HG02840 (cell line): ENCODE measurements at regions not wholly inside any gene's neighbourhood (a gene's known extent, or its start where the extent isn't known, plus 50 kb on each side); places are given as distances from the start of the nearest gene placed in this dataset.

Source experiments
- ATAC-seq: cut with Tn5 transposase; IDR thresholded peaks from one replicate; pipeline ENCODE4 v1.9.1; 2021; ENCODE audit warnings: mild to moderate bottlenecking, moderate library complexity, moderate number of reproducible peaks; ENCODE audit not compliant: unreplicated experiment, low FRiP score

DNA sequence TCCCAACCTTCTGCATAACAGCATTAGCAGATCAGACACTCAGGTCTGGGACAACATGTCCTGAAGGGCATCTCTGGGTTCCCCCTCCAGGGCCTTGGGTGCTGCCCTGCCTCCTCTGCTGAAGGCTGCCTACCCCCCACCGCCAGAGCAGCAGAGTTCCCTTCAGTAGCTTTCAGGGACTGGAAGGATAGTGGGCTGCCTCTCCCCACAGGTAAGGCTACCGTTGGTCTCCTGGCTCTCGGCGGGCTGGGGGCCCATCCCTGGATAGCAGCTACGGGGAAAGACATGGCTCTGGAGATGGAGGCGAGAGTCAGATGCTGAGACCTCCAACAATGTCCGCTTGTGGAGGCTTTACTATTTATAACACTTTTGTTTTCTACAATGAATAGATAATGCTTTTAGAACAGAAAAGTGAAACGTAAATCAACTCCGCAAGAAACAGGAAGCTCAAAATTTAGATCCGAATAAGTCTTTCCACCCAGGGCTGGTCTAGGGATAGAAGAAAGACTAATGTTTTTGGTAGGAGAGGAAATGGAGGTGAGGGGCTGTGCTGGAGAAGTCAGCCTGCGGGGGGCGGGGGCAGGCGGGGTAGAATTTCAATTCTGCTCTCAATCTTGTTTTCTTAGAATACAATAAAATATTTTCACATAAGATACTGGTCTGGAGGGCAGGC is 58.4 kb downstream of the ARL4C start:
- no peak for ATAC-seq

DNA sequence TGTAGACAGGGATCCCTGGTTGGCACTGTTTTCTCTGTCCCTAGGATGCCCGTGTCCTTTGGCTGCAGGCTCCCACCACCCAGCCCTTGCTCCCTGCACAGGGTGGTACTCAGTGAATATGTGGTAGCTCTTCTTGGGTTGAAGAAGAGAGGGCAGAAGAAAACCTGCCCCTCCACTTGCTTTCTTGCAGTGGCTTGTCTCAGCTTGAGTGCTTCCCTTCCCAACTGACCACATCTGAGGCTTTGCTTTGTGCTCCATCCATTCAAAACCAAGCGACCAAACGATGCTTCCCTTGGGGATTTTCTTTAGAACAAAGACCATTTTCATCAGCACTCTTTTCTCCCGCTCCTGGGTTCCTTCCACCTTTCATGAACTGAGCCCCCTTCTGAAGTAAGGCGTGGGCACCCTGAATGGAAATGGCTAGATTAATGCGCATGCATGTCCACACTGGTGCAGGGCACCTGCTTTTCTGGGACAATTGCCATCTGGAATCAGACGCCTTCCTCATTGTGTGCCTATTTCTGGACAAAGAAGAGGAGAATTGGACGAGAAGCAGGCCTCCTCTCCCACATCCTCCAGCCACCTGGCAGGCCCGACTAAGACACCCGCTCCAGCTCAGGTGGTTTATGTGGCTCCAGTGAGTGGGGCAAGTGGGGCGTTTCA is 59.1 kb downstream of the ARL4C start:
- ATAC-seq, result no peak

- no peak for ATAC-seq
Measured at GRCh38 chr2:234436482-234436837, 60.4 kb downstream of the ARL4C start.

- no peak for ATAC-seq
Measured at GRCh38 chr2:234435836-234436481, 60.9 kb downstream of the ARL4C start.

DNA sequence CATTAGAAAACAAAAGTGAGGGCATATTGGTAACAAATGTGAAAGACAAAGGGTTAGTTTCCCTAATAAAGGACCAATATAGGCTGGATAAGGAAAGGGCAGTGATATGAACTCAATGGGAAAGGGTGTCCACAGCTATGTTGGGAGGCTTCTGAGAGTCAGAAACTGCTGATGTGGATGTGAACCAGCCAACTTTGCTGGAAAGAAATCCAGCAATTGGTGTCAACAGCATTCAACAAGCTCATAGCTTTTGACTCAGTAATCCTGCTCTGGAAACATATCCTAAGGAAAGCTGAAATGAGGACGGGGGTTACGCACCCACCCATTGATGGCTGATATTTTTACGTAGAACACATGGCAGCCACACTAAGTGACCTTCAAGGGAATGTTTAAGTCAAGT is 63.7 kb downstream of the ARL4C start:
- no peak for ATAC-seq

- no peak for ATAC-seq
Measured at GRCh38 chr2:234430871-234431270, 66.0 kb downstream of the ARL4C start.

DNA sequence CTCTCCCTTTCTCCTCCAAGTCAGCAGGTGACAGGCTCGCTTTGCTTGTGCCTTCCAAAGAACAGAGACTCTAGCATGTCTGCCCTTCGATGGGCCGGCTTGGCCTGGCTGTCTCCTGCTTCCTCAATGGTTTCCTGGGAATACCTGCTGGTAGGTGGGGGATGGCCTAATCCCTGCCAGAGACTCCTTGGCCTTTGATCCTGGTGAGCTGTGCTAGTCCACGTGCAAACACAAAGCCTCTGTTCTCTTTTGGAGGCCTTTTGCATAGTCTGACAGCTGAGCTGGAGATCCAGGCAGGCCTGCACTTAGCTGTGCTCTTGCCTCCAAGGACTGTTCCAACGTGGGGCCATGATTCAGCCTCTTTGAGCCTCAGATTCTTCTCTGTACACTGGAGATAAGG is 67.6 kb downstream of the ARL4C start:
- no peak for ATAC-seq

- no peak for ATAC-seq
Measured at GRCh38 chr2:234427081-234428061, 69.5 kb downstream of the ARL4C start.

DNA sequence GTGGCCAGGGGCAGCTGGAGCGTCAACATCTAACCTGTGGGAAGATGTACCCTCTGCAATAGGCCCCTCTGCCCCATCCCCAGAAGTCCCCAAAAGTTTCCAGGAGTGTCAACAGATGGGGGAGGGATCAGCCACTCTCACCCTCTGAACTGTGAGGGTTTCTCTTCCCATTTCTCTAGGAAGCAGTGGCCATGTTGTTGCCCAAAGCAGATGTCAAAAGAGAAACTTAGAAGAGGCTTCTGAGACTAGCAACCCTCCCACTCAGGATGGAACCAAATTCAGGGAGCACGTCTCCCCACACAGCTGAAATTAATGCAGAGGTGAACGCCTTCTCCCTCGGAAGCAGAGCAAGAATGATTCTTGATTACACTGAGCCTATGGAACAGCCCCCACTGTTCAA is 70.3 kb downstream of the ARL4C start:
- no peak for ATAC-seq

GRCh38 chr2:234425639-234426603 is 71.0 kb downstream of the ARL4C start:
- no peak for ATAC-seq

DNA sequence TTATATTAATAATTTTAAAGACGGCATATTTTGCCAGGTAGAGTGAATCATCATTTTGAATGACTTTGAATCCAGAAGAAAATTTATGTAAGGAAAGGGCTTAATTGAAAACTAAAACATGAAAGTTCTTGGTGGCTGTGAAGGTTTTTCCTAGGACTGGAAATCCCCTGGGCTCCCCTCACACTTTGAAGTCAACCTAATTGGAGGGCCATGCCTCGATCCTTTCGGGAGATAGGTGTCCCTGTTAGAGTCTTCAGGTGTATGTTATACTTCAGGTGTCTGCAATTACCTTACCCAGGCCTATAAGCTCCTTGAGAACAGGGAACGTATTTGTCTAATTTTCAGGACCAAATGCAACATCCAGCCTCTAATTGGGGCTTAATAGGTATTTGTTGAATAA is 73.0 kb downstream of the ARL4C start:
- ATAC-seq, result no peak

- ATAC-seq, result no peak
Measured at GRCh38 chr2:234422981-234423431, 73.9 kb downstream of the ARL4C start.

DNA sequence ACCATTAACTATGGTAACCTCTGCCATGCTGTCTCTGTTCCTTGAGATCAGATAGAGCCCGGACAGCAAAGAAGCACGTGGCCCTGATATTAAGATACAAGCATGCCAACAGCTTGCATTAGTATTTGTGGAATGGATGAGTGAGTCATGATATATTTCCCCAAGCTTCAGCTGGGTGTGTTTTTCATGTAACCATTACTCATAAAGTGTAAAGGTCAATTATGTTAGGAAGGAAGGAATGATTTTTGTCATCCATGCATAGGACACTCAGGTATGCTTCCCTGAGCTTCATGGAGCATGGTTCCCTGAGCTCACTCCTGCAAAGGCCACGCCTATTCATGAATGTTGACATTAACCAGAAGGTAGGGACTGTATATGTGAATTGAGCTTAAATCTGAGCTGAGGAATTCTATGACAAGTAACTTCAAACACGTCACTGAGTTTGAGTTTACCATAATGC is 74.6 kb downstream of the ARL4C start:
- no peak for ATAC-seq

DNA sequence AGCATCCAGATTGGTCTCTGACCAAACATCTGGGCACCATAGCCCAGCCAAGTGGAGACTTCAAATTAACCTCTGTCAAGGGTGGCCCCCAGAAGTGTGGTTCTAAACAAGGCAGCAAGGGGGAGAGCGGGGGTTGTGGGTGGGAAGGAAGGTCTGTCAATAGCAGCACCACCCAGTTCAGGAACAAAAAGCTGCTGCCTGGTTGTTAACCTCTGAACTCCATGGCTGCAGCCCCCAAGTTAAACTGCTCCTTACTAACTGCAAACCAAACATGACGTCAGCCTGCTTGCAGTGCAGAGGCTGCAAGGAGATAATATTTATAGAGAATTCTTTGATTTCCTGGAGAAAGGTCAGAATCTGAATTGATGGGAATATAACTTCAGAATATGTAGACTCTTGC is 76.5 kb downstream of the ARL4C start:
- ATAC-seq, result no peak

- no peak for ATAC-seq
Measured at GRCh38 chr2:234419726-234420125, 77.2 kb downstream of the ARL4C start.

- no peak for ATAC-seq
Measured at GRCh38 chr2:234415706-234416105, 81.2 kb downstream of the ARL4C start.

DNA sequence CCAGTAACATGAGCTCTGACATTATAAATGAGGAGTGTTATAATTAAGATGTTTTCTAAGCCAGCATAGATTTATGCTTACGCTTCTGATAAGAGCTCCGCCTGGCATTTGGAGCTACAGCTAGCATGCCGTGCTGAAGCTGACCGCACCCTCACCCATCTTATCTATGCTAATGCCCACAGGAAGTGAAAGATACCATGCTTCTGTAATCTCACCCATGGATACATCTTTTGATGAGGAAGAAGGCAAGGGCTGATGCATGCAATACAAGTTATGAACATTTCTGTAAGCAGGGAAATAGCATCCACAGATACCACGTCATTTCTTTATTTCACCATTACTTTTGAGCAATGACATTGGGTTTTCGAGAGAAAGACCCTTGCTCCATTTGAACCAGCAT is 82.3 kb downstream of the ARL4C start:
- no peak for ATAC-seq

DNA sequence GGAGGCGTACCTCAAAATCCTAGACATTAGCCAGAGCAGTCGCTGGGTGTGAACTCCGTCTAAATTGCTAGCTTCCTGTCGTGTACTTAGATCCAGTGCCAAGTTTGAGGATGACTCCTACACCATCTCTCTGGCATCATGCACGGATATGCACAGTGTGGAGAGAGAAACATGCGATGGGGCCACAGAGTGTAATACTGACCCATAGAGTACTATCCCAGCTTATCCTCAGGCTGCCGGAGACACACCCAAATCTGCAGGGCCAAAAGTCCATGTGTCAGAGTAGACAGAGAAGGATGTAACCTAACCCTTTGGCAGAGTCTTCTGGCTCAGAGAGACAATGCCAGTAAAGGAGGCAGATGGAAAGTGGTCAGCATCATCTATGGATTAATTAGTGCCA is 84.2 kb downstream of the ARL4C start:
- ATAC-seq, result no peak

- peak; percentile 82 for ATAC-seq
Measured at GRCh38 chr2:234411793-234412192, 85.1 kb downstream of the ARL4C start.
